ENCODE measurements at regions not wholly inside any gene's neighbourhood (a gene's known extent, or its start where the extent isn't known, plus 50 kb on each side); places are given as distances from the start of the nearest gene placed in this dataset.

DNA sequence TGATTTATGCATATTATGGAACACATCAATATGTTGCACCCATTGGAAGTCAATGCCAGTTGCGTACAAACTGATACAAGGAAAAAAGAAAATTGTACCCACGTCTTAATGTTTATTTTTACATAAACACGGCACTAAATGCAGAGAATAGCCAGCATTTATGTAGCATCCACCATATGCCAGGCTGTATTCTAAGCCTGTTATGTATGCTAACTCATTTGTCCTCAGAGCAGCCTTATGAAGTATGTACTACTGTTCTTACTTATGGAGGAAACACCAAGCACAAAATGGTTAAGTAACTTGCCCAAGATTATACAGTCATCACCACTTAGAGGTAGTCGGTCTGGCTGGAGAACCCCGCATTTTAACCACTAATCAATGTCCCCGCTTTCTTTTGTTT is 837.9 kb upstream of the RBFOX1 start:
- no peak for DNase-seq

DNA sequence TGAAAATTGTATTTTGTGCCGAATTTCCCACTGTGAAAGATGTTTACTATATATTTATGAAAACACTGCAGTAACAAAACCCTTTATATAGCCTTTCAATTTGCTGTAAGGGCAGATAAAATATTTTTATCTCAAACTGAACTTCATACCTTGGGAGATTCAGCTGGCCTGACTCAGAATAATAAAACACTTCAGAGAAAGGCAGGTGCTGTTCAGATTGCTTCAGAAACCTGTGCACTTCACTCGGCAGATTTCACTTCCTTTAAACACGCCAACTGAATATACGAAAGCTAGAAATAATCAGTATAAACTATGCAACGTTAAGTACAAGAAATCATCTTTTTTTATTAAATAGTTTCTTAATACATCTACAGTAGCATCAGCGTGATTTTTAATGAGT is 839.1 kb upstream of the RBFOX1 start:
- no peak for DNase-seq

DNA sequence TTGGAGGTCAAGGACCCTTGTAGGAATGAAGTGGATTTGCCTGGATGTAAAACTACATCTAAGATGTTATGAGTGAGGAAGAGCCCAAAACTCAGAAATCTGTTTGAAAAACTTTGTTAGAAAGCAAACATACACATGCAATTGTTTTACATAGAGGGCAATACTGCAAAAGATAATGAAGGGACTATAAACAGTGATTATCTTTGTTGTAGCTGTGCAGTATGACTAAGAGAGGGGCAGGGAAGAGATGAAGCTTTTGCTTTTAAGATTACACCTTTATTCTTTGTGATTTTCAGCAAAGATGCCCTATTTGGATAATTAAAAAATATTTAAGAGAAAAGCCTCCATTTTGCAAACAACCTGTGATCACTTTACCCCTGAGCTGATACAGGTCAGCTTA is 839.9 kb upstream of the RBFOX1 start:
- no peak for DNase-seq

DNA sequence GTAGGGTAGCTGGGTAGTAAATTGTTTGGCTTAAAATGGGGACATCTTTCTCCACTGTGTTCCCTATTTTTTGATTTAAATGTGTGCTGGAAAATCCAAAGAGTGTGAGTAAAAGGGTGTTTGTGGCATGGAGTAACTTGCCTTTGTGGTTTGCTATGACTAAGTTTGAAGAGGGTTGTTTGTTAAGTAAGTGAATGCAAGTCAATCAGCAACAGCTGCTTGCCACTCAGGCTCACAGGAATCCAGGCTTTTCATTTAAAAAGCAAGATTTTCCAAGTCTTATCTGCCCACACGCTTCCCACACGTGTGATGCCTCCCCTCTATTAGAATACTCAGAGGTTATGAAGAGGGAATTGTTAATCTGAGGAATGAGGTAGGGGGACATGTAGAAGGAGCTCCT is 847.7 kb upstream of the RBFOX1 start:
- DNase-seq: no peak

DNA sequence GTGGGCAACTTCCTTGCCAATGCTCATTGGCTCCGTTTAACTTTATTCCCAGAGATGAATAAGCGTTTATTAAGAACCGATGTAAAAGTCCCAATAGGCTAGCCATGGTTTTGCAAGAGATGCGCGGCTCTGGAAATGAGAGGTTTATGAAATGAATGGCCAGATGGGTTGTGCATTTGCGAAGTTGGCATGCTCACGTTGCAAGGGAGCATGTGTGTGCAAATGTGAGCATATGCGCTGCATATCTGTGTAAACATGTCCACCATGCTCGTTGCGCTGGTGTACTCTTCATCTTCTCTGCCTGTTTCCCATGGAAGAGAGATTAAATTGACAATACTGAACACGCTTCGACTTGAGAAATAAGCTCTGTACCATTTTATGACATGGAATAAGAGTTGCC is 848.6 kb upstream of the RBFOX1 start:
- no peak for DNase-seq

DNA sequence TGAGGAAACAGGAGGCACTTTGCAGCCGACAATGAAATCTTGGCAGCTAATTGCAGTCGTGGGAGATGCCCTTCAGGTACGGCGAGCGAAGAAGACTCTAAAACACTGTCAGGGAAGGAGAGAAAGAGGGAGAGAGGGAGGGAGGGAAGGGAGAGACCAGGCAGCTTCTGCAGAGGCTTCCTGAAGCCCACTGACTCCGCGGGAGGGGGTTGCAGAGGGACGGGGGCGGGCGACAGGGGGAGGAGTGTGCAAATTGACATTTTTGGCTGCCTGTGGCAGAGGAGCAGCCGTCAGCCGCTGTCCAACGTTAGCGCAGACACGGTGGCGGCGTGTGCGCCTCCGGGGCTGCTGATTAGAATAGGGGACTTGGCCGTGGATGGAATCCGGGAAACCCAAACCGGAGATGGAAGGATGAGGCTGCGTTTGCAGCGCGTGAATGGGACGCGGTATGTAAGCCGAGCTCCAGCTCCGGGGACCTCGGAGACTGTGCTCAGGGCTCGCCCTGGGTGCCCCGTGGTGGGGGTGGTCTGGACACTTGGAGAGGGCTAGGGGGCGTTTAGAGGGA is 849.1 kb upstream of the RBFOX1 start:
- no peak for DNase-seq

DNA sequence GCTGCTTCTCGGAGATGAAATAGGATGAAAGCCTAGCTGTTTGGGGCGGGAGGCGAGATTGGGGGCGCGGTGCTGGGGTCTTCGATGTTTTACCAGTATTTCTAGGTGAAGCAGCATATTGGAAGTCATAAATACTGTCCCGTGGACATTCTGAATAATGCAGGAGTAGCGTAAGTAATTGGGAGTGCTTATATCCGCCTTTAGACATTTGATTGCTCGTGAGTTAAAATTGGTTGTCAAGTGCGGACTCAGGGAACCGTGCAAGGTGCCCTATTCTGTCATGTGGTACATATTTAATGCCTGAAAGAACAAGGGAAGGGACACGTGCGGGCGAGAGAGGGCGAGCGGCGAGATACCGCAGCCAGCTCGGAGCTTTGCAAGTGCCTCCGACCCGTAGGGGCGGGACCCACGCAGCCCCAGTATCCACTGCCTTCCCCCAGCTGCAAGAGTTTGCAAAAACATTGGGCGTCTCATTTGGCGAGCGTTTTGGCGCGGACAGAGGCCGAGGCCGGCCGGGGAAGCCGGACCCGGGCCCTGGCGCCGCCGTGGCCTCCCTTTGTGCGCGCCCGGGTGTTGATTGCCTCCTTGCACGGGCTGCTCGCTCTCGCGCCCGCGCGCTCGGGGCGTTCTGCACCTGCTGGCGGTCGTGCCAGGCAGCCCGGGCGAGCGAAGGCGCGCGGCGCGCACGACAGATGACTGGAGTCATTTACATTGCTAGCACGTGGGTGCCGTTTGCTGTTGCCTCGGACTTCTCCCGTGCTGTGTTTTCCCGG is 849.8 kb upstream of the RBFOX1 start:
- DNase-seq: no peak

DNA sequence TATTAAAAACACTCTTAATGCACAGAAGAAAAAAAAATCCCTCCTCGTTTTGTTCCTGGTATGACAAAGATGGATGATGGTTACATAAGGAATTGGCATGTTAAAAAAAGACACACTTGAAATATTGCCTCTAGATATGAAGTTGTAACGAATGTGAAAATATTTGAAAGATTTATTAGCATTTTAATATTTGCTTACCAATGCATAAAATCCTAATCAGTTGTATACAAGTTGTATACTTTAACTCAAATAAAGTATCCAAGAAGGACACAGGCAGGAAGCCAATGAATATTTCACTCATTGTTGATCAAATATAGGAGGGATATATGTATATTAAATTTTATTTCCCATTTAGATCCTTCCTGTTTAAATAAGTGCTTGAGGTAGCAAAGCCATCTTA is 850.8 kb upstream of the RBFOX1 start:
- DNase-seq: no peak

DNA sequence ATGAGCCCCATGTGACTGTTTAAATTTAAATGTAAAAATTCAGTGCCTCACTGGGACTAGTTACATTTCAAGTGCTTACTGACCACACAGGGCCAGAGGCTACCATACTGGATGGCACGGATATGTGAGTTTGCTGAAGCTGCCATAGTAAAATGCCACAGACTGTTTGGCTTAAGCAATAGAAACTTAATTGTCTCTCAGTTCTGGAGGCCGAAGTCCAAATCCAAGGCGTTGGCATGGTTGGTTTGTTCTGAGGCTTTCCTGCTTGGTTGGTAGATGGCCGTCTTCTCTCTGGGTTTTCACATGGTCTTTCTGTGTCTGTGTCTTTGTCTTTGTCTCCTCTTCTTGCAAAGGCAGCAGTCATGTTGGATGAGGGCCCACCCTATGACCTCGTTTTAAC is 878.9 kb upstream of the RBFOX1 start:
- no peak for DNase-seq

DNA sequence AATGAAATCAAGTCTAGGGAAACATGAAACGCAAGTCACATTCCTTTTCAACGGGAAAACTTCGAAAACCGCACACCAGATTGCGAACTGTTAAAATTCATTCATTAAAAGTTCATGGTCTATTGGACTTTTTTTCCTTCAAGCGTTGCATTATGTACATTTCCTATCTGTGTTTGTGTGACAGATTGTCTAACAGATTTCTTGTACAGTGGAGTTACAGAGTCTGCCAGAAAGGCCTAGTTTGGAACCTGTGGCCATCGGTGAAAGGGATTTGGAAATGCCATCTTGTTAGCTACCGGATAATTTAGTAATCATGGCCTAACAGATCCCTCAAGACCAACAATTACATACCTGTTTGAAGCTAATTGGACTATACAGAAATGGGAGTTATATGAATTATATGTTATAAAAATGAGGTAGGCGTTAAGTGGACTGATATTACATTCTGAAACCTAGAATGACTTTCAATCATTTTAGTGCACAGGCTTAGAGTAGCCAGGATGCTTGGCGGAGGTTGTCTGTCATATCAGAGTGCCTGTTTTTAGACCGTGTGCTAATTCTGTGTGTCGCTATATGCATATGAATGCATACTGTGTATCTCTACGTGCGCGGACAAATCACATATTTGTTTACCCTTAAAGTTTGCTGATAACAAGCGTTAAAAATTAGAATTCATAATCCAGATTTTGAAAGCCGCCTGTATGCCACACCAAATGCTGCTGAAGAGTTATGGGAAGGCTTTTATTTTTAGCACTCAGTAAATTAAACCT is 885.4 kb upstream of the RBFOX1 start:
- DNase-seq: no peak

DNA sequence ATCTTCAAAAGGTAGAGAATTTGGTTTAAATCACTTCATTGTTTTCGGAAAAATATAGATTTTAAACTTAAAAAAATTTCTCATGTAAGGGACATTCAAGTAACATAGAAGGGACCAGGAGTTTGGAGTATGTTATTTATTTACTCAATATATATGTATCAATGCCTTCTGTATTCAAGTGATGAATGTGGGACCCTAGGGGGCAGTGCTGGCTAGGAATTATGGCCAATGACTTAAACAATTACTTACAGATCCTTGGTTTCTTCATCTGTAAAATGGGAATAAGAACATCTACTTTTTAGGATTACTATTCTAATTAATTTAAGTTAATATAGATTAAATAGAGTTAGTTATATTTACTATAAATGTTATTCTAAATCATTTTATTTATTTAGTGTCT is 886.3 kb upstream of the RBFOX1 start:
- DNase-seq: no peak

DNA sequence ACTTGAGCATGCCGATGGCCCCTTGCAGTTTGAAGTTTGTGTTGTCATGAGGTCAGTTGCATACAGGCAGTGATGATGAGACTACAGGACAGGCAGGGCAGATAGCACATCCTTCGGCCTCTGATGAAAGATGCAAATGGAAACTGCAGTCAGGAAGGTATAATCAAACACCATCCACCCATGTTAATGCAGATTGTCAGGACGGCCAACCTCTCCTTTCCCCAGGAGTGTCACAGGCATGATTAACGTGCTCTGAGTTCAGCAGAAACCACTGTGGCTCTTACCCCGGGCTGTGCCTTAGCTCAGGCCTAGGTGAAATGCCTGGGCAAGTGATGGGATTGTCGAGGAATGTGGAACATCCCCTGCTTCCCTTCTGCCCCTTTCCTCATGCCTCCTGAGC is 893.5 kb upstream of the RBFOX1 start:
- DNase-seq: no peak

DNA sequence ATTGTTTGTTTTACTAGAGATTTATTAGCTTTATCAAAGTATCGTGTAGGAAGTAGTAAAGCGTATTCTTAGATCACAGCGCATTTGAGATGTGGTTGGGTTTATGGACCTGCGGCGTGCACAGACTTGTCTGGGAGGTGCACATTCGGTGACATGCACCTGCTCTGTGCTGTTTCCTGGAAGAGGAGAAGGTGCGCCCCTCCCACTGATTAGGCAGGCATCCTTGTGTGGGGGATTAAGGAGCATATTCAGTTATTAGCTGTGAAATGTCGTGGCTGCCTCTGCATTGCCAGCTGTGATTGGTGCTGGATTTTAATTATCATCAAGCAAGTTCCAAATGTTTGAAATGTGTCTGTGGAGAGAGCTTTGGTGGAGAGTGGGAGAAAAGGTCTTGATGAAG is 903.8 kb upstream of the RBFOX1 start:
- no peak for DNase-seq

DNA sequence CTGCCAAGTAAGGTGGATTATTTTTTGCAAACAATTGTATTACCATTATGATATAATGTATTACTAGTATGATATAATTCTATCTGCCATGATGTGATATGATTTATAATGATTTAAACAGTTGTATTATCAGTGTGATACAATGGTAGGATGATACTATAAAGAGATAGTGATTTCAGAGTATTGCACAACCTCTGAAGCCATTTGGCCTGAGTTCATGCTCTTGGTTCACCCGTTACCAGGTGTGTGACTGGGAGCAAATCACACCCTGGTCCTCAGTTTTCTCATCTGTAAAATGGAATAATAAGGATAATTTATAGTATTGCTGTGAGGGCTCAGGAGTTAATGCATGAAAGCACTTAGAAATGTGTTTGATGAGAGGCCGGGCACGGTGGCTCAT is 905.0 kb upstream of the RBFOX1 start:
- DNase-seq: no peak

DNA sequence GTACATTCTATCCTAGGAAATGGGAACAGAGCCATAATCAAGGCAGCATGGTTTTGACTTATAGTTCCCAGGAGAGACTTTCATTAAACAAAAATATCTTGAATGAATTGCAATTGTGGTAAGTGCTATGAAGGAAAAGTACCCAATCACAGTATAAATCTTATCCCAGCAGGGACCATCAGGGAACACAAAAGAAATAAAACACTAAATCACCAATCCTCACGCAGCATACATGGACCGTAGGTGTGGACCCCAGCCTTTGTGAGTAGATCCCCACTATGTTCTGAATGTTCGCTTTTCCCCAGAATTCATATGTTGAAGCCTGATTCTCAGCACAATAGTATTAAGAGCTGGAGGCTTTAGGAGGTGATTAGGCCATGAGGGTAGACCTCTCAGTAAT is 925.0 kb upstream of the RBFOX1 start:
- DNase-seq: no peak

DNA sequence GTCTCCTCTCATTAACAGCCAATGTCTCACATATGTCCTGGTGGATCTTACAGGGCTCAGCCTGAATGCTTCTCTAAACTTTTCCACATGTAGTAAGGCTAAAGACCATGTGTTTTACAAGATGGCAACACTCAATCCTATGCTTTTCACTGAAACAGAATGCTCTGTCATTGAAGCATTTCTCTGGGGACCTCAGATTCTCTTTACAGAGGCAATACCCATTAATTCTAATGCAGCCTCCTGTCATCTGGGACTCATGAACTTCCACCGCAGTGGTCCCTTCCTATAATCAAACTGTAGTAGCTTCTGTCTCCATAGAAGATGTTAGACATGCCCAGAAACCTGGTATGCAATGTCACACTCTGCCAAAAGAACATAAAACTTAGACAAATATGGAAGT is 926.6 kb upstream of the RBFOX1 start:
- no peak for DNase-seq

DNA sequence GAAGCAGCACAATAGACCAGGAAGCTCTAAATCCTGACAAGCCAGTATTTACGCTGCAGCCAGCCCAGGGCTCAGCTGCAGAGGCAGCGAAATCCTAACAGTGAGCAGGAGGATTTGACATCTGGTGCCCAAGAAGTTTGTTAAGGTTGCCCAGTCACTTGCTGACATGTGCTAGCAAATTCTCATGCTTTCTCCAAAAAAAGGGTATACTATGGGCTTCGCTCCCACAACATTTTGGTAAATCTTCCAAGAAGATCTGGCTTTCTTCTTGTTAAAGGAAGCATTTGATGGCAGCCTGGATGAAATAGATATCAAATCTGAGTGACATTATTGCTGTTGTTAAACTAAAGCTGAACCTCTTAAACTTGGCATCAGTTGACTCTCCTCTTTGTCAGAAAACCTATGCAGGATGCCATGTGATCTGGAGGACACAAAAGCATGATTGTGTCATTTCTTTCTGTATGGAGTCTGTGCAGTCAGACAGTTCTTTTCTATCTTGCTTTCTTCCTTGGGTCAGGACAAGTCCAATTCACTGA is 949.7 kb upstream of the RBFOX1 start:
- DNase-seq: no peak

DNA sequence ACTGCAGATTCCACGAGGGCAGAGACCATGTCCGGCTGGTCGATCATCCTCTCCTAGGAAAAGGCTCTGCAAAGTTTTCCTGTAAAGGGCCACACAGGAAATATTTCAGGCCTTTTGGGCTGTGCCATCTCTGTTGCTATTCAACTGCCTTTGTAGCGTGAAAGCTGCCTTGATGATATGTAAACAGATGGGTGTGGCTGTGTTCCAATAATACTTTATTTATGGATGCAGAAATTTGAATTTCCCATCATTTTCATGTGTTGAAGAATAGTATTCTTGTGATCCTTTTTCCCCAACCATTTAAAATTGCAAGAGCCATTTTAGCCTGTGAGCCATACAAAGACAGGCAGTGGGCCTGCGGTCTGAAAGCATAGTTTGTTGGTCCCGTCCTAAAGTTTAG is 950.7 kb upstream of the RBFOX1 start:
- DNase-seq: no peak

DNA sequence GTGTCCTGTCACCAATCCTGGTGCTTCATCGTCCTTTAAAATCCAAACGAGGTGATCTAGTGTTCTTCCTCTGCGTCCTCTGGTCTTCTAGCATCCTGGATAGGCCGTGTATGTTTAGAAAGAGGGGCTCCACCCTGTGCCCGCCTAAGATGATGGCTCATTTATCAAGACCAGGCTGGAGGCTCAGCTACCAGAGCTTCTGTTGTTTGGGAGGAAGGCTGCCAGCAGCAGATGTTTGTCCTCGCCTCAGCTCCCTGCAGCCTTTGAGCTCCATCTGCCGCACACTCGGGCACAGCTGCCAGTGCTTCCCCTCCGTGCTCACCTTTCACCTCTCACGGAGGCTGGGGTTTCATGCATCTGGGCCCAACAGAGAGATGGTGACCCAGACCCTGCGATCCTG is 954.7 kb upstream of the RBFOX1 start:
- no peak for DNase-seq

DNA sequence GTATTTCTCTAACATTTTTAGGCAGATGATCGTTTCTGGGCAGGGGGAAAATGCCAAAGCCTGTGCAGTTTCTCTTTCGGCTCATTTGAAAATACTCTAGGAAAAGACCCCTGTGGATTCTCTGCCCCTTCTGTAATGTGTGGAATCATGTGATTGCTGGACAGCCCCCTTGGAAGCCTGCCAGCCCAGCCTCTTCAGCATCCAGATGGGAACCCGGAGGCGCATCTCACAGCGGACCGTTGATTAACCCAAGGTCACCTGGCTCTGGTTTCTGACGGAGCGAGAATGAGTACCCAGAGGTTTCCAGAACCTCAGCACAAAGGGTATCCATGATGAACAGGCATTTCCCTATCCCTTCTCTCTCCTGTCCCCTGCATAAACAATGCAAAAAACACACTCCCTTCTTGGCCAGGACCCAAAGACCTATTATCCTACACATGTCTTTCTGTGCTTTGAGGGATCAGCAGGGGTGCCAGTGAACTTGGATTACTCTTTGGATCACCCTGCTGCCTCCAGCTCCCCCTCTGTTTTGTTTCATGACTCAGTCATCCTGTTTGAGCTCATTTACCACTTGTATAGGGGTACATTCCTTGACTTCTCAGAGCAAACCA is 957.1 kb upstream of the RBFOX1 start:
- DNase-seq: no peak

DNA sequence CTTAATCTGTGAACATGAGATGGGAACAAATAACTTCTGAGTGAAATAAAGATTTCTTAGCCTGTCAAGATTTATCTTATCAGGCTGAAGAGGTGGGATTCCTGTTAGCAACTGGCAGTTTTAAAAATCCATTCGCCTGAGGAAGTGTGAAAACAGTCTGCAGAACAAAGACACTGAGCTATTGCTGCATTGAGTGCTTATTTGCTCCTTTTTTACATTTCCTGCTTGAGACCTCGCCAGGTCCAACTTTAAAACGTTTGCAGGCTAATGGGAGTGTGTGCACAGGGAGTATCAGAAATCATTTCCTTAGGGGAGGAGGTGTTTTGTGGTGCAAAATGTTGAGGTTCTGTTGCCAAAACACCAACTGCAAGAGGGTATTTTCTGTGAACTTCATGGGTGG is 957.8 kb upstream of the RBFOX1 start:
- no peak for DNase-seq

DNA sequence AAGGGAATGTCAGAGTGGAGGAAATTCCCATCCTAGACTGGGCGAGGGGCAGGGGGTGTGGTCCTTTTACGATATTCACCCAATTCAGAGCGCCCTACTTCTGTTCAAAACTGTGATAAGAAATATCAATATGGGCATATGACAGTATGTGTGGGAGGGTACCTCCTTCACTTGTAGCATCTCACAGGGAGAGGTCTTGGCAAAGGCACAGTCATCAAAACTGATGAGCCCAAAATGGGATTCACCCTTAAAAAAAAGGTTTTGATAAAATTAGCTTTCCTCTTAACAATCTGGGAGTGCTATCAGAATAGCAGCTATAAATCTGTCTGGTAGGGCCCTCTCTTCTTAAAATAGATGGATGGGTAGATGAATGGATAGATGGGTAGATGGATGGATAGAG is 967.8 kb upstream of the RBFOX1 start:
- DNase-seq: no peak

DNA sequence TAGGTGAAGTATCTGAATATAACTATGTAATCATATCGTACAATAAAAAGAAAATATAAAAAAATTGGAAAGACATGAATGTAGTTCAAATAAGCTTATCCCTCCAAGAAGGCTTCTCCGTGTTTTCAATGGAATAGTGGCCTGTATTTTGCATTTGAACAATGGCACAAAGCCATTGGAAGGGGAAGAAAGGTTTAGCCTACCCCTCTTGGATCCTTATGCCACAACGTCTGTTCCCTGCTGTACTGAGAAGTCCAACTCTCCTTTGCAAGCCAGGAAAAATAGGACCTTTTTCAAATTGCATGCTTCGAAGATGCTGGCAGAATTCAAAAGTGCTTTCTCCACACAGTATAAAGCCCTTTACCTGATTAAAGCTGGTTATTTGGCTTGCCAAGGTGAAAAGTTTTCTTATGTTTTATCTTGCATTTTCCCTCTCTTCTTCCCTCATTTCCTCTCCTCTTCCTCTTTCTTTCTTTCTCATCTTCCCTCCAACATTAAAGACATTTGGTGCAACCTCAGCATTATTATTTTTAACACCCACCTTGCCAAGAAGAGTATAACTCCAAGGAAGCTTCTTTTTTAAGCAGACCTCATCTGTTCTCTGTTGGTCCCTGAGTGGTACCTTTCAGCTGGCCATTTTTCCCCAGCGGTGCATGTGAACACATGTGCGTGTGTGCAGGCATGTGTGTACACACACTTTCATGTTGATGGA is 968.6 kb upstream of the RBFOX1 start:
- DNase-seq: no peak

Data from central memory CD4-positive, alpha-beta T cell (primary cell).